ENCODE measurements at regions not wholly inside any gene's neighbourhood (a gene's known extent, or its start where the extent isn't known, plus 50 kb on each side); places are given as distances from the start of the nearest gene placed in this dataset.

DNA sequence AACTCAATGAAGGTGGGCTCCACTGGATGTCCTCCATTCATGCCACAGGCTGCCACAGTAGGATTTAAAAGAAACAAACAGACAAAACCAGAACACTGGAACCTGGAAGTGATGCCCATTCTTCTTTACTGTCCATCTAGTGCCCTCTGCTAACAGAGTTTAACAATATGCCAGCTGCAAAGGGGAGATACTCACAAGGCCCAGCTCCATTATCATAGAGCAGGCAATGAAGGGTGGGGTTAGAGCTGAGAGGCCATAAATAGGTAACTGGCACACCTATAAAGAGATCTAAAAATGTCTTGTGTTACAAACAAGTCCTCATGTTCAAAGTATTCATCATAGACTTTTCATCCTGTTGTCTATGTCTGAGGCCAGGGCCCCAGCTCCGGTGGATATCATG lies 75.6 kb downstream of the SOD2 start:
- no peak overlapping the region for H3K27ac ChIP-seq
- H3K27me3 ChIP-seq, result no peaks in the 10 kb centered on the region
- TF ChIP-seq, protein P1, sequence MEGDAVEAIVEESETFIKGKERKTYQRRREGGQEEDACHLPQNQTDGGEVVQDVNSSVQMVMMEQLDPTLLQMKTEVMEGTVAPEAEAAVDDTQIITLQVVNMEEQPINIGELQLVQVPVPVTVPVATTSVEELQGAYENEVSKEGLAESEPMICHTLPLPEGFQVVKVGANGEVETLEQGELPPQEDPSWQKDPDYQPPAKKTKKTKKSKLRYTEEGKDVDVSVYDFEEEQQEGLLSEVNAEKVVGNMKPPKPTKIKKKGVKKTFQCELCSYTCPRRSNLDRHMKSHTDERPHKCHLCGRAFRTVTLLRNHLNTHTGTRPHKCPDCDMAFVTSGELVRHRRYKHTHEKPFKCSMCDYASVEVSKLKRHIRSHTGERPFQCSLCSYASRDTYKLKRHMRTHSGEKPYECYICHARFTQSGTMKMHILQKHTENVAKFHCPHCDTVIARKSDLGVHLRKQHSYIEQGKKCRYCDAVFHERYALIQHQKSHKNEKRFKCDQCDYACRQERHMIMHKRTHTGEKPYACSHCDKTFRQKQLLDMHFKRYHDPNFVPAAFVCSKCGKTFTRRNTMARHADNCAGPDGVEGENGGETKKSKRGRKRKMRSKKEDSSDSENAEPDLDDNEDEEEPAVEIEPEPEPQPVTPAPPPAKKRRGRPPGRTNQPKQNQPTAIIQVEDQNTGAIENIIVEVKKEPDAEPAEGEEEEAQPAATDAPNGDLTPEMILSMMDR (IDR thresholded peaks at IDR 0.05), result no peak
- intact Hi-C loops (cut with DNase I; ENCODE audit: low total_unique reads), result no loop called here
- no peaks in the 10 kb centered on the region for H3K4me1 ChIP-seq
- peaks cover 0 to 30% (median 11%) of the 10 kb centered on the region in 3 donors for H3K9me3 ChIP-seq
- no peak overlapping the region for H3K4me3 ChIP-seq
- DNase-seq, result no peak
- H3K36me3 ChIP-seq, result peaks cover 4 to 9% (median 8%) of the 10 kb centered on the region in 3 donors

DNA sequence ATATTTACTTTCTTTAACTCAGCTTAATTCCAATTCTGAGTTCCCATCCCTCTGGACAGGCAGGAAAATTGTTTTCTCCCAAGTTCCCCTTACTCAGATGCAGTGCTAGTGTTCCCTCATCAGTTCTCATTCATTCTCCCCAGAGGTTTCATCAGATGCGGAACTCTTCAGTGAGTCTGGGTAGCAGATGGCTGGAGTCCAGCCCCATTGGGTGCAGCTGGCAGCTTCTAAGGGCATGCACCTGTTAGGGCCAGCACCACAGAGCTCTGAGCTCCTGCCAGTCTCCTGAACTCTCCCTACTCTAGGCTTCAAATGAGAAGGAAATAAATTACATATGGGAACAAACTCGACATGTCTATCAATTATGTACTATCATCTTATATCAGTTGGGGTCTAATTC lies 76.6 kb downstream of the SOD2 start:
- TF ChIP-seq, protein P1 (IDR thresholded peaks at IDR 0.05), result no peak
- no peaks in the 10 kb centered on the region for H3K4me1 ChIP-seq
- H3K9me3 ChIP-seq, result peaks cover 0 to 30% (median 11%) of the 10 kb centered on the region in 3 donors
- H3K27me3 ChIP-seq, result no peaks in the 10 kb centered on the region
- DNase-seq, result no peak
- no peak overlapping the region for H3K27ac ChIP-seq
- intact Hi-C loops (cut with DNase I; ENCODE audit: low total_unique reads), result no loop called here
- H3K4me3 ChIP-seq, result no peak overlapping the region
- peaks cover 4 to 9% (median 8%) of the 10 kb centered on the region in 3 donors for H3K36me3 ChIP-seq

DNA sequence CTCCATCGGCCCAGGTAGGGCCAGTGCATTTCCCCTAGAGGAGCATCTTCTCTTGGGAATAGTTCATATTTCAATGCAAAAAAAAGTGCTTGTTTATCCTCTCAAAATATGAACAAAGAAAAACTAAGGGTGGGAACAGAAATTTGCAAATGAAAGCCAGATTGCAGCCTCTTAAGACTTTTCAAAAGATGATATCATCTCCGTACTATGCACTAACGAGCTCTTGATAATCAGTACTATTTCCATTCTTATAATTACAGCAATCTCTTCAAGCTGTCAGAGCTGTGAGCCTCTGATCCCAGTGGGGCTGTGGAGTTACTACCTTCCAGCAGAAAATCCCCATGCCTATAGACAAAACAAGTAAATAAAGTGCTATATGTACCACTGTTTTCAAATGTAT lies 77.1 kb downstream of the SOD2 start:
- H3K9me3 ChIP-seq, result peaks cover 0 to 30% (median 11%) of the 10 kb centered on the region in 3 donors
- no peak for DNase-seq

DNA sequence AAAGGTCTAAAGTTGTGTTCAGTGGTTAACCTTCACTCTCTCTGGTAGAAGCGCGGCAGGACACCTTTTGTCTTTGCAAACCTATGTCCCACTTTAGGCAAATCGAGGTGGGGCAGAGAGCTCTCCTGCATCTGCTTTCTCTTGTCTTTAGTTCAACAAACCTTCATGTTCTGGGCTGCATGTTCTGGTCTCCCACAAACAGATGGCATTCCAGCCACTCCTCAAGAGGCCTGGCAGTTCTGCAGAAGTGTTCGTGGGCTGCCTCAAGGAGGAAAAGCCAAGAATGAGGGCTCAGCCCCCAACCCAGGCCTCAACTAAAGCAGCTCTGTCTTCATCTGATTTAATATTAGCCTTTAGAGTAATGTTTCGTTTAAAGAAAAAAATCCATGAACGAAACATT lies 82.2 kb downstream of the SOD2 start:
- intact Hi-C loops (cut with DNase I; ENCODE audit: low total_unique reads), result no loop called here
- peaks cover 0 to 7% (median 0%) of the 10 kb centered on the region in 3 donors for H3K9me3 ChIP-seq
- TF ChIP-seq, protein P1 (IDR thresholded peaks at IDR 0.05), result no peak
- H3K27me3 ChIP-seq, result no peaks in the 10 kb centered on the region
- H3K4me3 ChIP-seq, result no peak overlapping the region
- H3K36me3 ChIP-seq, result no peaks in the 10 kb centered on the region
- no peak for DNase-seq
- H3K27ac ChIP-seq, result no peak overlapping the region
- H3K4me1 ChIP-seq, result no peaks in the 10 kb centered on the region

More for the DNA sequence above, 77.1 kb downstream of the SOD2 start:
- no peaks in the 10 kb centered on the region for H3K27me3 ChIP-seq
- intact Hi-C loops (cut with DNase I; ENCODE audit: low total_unique reads), result no loop called here
- H3K4me1 ChIP-seq, result no peaks in the 10 kb centered on the region
- no peak overlapping the region for H3K4me3 ChIP-seq
- H3K27ac ChIP-seq, result no peak overlapping the region
- H3K36me3 ChIP-seq, result peaks cover 4 to 9% (median 8%) of the 10 kb centered on the region in 3 donors
- TF ChIP-seq, protein P1 (IDR thresholded peaks at IDR 0.05), result no peak

DNA sequence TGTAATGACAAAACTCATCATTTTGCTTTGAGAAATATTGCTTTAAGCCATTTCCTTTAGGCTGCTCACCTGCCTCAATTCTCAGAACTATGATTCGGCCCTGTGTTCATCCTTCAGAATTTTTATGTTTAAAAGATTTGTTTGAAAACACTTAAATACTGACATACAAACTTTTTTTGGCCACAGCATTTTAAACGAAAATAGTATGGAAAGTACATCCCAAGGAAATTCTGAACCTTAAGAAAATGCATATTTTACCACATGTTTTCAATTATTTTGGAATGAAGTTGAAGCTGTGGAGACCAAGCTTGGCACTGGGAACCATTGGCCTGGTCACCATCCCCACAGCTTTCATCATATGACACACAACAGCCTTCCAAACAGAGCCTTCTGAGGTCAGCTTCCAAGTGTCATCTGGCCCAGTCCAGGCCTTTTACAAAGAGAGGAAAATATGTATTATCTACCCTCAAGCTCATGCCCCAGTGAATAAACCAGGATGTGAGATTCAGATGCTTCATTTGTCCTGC lies 83.3 kb downstream of the SOD2 start:
- Histone ChIP-seq H3K27ac (no peak overlapping the region), H3K36me3 (no peaks in the 10 kb centered on the region), H3K4me3 (no peak overlapping the region), H3K9me3 (peaks cover 0 to 2% (median 0%) of the 10 kb centered on the region in 3 donors), H3K4me1 (no peaks in the 10 kb centered on the region), H3K27me3 (no peaks in the 10 kb centered on the region)
- TF ChIP-seq, protein P1 (IDR thresholded peaks at IDR 0.05), result no peak
- intact Hi-C loops (cut with DNase I; ENCODE audit: low total_unique reads), result no loop called here
- no peak for DNase-seq
